NCI-H1417 (cell line): ENCODE measurements at regions not wholly inside any gene's neighbourhood (a gene's known extent, or its start where the extent isn't known, plus 50 kb on each side); places are given as distances from the start of the nearest gene placed in this dataset.
"Not testable (repeated sequence)": the region's sequence is repeated elsewhere in the genome, so short reads cannot be mapped to it uniquely, and the experiment has no call there.

ENCODE experiments used
- DNase-seq, 3 experiments: peaks; one replicate each; lab custom pipeline; 2025; lab: John Stamatoyannopoulos, UW

- DNase-seq, result no peak
These were observed 174.0 kb upstream of the SNX2 start for GRCh38 chr5:122600924-122601323.

- DNase-seq, result no peak
These were observed 172.2 kb upstream of the SNX2 start for GRCh38 chr5:122602700-122603099.

GRCh38 chr5:122605236-122605635 lies 169.6 kb upstream of the SNX2 start:
- no peak for DNase-seq

GRCh38 chr5:122607818-122608217 lies 167.1 kb upstream of the SNX2 start:
- DNase-seq, result no peak

GRCh38 chr5:122608222-122608621 lies 166.7 kb upstream of the SNX2 start:
- no peak for DNase-seq

- DNase-seq, result no peak
These were observed 163.5 kb upstream of the SNX2 start for GRCh38 chr5:122611406-122611805.

- DNase-seq, result no peak
These were observed 162.0 kb upstream of the SNX2 start for GRCh38 chr5:122612901-122613300.

- no peak for DNase-seq
These were observed 159.7 kb upstream of the SNX2 start for GRCh38 chr5:122615146-122615545.

- DNase-seq, result no peak
These were observed 159.0 kb upstream of the SNX2 start for GRCh38 chr5:122615832-122616231.

- DNase-seq, result not testable (repeated sequence)
These were observed 156.8 kb upstream of the SNX2 start for GRCh38 chr5:122618046-122618445.

- not testable (repeated sequence) for DNase-seq
These were observed 154.1 kb upstream of the SNX2 start for GRCh38 chr5:122620768-122621167.

- DNase-seq, result not testable (repeated sequence)
These were observed 146.2 kb upstream of the SNX2 start for GRCh38 chr5:122628714-122629113.

- DNase-seq, result no peak
These were observed 145.7 kb upstream of the SNX2 start for GRCh38 chr5:122629121-122629677.

- no peak for DNase-seq
These were observed 136.3 kb upstream of the SNX2 start for GRCh38 chr5:122638581-122638980.

- DNase-seq, result no peak
These were observed 135.8 kb upstream of the SNX2 start for GRCh38 chr5:122639033-122639432.

- DNase-seq, result no peak
These were observed 135.0 kb upstream of the SNX2 start for GRCh38 chr5:122639864-122640263.

GRCh38 chr5:122649080-122649479 lies 125.8 kb upstream of the SNX2 start:
- no peak for DNase-seq

GRCh38 chr5:122653087-122654017 lies 121.5 kb upstream of the SNX2 start:
- DNase-seq, result no peak

GRCh38 chr5:122656160-122656559 lies 118.7 kb upstream of the SNX2 start:
- DNase-seq, result no peak

- no peak for DNase-seq
These were observed 118.3 kb upstream of the SNX2 start for GRCh38 chr5:122656577-122656976.

- no peak for DNase-seq
These were observed 113.2 kb upstream of the SNX2 start for GRCh38 chr5:122661496-122662180.

GRCh38 chr5:122665051-122665450 lies 109.8 kb upstream of the SNX2 start:
- DNase-seq, result no peak

GRCh38 chr5:122668552-122668951 lies 106.3 kb upstream of the SNX2 start:
- no peak for DNase-seq
